ENCODE measurements at regions not wholly inside any gene's neighbourhood (a gene's known extent, or its start where the extent isn't known, plus 50 kb on each side); places are given as distances from the start of the nearest gene placed in this dataset.
"Not testable (repeated sequence)": the region's sequence is repeated elsewhere in the genome, so short reads cannot be mapped to it uniquely, and the experiment has no call there.

DNA sequence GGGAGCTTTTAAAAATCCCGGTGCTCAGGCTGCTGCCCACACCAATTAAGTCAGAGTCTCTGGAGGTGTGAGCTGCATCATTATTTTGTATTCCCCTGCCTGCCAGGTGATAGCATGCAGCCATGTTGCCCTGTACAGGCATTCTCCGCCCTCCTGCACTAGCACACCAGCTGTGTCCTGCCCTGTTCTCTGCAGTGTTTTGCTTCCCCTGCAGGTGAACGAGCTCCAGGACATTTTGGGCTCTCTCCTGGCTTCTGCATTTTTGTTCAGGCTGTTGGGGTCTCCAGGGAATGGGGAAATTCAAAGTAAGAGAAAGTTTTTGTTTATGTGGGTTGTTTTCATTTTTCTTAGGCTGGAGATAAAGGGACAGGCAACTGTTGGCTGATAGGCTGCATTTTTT is 271.0 kb upstream of the COBL start:
- no peak for DNase-seq
- in situ Hi-C loops (cut with HindIII; ENCODE audit: low pct_ligation_motif_present, low pct_unique_long_range_greater_than_20kb, low sequenced_read_pairs) = no loop called here

DNA sequence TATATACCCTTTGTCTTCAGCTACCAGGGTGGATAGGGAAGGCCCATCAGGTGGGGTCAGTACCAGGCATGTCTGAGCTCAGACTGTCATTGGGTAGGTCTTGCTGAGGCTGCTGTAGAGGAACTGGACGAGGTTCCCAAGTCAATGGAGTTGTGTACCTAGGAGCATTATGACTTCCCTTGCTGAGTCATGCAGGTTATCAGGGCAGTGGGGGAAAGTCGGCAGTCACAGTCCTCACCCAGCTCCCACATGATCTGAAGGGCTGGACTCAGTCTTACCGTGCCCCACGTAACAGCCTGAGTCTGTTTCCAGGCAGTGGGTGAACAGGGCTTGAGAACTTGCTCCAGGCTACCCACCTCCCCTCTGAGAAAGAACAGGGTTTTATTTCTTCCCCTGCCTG is 260.8 kb upstream of the COBL start:
- DNase-seq = no peak
- in situ Hi-C loops (cut with HindIII; ENCODE audit: low pct_ligation_motif_present, low pct_unique_long_range_greater_than_20kb, low sequenced_read_pairs) = no loop called here

DNA sequence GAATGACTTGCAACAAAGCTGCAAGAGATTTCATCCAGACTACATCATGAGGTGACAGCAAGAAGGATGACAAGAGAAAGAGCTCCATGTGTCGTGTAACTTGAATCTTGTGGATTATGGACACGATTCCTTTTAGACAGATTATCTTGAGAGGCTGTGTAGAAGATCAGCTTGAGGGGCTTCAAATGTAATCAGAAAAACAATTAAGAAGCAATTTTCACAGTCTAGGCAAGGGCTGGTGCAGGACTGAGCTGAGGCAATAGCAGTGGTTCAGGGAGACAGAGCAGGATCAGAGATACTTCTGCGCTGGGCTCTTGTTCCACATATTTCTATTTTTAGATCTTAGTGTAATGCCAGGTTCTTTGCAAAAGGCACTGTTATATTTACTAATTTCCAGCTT is 253.0 kb upstream of the COBL start:
- in situ Hi-C loops (cut with HindIII; ENCODE audit: low pct_ligation_motif_present, low pct_unique_long_range_greater_than_20kb, low sequenced_read_pairs) = no loop called here

DNA sequence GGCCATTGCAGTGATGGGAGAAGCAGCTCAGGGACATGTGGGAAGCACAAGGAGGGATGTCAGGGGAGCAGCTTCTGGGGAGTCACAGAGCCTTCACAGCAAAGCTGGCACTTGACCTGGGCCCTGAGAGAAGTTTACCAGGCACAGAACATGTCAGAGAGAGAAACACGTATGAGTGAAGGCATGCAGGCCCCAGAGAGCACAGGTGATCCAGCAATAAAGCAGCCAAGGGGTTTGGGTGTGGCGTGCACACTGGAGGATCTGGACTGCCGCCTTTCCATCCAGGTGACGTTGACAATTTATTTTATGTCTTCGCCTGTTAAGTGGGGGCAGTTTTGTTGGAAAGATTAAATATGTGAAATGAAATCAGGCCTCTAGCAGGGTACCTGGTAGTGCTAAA is 252.6 kb upstream of the COBL start:
- in situ Hi-C loops (cut with HindIII; ENCODE audit: low pct_ligation_motif_present, low pct_unique_long_range_greater_than_20kb, low sequenced_read_pairs) = no loop called here
- DNase-seq = no peak

More for the DNA sequence above, 253.0 kb upstream of the COBL start:
- no peak for DNase-seq

DNA sequence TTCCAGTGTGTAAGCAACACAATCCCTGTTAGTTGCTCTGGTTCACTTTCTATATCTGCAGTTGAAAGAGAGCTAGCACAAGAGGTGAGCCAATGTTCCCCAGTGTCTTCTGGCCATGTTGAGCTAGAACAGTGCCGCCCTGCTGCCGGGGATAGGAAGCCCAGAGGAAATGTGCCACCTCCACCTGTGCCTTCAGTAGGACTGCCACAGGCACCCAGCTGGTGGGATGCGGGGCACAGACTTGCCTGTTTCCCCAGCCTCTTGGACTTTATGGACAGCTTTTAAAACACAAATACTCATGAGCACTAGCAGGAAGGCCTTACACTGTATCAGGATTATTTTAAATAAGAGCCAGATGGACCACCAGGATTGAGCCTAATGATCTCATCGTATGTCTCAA is 234.5 kb upstream of the COBL start:
- no peak for DNase-seq
- in situ Hi-C loops (cut with HindIII; ENCODE audit: low pct_ligation_motif_present, low pct_unique_long_range_greater_than_20kb, low sequenced_read_pairs) = no loop called here

DNA sequence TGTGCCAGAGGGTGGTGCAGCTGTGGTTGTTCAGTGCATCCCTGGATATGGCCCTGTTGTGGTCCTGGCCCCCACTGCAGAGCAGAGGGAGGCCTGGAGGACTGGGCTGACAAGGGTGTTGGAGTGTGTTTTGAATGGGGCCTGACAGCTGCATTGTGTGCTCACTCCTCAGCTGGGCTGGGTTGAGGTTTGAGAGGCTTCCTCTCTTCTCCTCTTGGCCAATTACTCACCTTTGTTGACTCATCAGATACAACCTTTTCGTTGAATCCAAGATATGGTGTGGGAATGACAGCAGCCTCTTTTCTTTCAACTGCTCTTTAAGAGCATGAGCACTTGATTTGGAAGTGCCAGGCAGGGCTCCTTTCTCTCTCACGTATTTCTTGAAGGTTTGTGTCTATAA is 228.5 kb upstream of the COBL start:
- in situ Hi-C loops (cut with HindIII; ENCODE audit: low pct_ligation_motif_present, low pct_unique_long_range_greater_than_20kb, low sequenced_read_pairs) = no loop called here
- DNase-seq = no peak

DNA sequence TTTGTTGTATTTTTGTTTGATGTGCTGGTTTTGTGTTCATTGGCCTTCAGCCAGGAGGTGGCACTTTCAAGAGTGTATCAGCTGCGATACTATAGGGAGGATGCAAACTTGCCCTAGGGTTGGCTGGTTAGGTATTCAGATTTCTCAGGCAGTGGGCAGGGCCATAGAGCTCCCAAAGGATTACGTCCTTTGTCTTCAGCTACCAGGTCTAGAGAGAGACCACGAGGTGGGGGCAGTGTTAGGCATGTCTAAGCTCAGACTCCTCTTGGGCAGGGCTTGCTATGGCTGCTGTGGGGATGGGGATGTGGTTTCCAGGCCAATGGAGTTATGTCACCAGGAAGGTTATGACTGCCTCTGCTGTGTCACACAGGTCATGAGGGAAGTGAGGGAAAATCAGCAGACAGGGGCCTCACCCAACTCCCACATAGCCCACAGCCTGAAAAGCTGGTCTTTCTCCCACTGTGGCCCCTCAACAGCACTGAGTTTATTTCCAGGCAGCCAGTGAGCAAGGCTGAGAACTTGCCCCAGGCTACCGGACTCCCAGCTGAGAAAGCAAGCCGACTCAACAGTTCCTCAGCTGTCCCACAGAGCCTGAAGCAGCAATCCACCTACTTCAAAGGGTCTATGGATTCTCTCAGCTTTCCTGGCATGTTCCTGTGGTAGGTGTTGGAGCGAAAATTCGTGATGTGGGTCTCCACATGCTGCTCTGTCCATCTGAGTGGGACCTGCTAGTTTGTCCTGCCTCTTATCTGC is 227.4 kb upstream of the COBL start:
- in situ Hi-C loops (cut with HindIII; ENCODE audit: low pct_ligation_motif_present, low pct_unique_long_range_greater_than_20kb, low sequenced_read_pairs) = no loop called here
- no peak for DNase-seq

DNA sequence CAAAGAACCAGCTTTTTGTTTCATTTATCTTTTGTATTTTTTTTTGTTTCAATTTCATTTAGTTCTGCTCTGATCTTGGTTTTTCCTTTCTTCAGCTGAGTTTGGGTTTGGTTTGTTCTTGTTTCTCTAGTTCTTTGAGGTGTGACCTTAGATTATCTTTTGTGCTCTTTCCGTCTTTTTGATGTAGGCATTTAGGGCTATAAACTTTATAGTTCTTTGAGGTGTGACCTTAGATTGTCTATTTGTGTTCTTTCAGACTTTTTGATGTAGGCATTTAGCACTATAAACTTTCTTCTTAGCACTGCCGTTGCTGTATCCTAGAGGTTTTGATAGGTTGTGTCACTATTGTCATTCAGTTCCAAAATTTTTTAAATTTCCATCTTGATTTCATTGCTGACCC is 224.3 kb upstream of the COBL start:
- DNase-seq; in situ Hi-C loops (cut with HindIII; ENCODE audit: low pct_ligation_motif_present, low pct_unique_long_range_greater_than_20kb, low sequenced_read_pairs): not testable (repeated sequence)

DNA sequence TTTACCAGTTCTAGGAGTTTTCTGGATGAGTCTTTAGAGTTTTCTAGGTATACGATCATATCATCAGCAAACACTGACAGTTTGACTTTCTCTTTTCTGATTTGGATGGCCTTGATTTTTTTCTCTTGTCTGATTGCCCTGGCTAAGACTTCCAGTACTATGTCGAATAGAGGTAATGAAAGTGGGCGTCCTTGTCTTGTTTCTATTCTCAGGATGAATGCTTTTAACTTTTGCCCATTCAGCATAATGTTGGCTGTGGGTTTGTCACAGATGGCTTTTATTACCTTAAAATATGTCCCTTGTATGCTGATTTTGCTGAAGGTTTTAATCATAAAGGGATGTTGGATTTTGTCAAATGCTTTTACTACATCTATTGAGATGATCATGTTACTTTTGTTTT is 223.2 kb upstream of the COBL start:
- no peak for DNase-seq
- in situ Hi-C loops (cut with HindIII; ENCODE audit: low pct_ligation_motif_present, low pct_unique_long_range_greater_than_20kb, low sequenced_read_pairs) = no loop called here

DNA sequence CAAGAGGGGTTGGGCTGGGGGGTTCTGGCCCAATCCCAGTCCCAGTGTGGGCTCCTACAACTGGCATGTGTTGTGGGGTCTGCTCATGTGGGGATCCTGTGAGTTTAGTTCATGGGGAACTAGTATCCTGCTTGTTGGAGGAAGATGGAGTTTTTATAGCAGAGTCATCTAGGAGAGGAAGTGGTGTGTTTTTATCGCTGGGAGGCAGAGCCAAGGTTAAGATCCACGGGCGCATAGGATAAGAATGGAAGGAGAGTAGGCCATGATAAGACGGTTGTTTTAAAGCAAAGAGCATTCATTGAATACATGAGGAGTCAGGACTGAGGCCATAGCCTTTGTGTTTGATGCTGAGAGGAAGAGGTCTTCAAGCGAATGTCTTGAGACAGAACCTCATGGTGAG is 211.6 kb upstream of the COBL start:
- in situ Hi-C loops (cut with HindIII; ENCODE audit: low pct_ligation_motif_present, low pct_unique_long_range_greater_than_20kb, low sequenced_read_pairs) = no loop called here
- no peak for DNase-seq

DNA sequence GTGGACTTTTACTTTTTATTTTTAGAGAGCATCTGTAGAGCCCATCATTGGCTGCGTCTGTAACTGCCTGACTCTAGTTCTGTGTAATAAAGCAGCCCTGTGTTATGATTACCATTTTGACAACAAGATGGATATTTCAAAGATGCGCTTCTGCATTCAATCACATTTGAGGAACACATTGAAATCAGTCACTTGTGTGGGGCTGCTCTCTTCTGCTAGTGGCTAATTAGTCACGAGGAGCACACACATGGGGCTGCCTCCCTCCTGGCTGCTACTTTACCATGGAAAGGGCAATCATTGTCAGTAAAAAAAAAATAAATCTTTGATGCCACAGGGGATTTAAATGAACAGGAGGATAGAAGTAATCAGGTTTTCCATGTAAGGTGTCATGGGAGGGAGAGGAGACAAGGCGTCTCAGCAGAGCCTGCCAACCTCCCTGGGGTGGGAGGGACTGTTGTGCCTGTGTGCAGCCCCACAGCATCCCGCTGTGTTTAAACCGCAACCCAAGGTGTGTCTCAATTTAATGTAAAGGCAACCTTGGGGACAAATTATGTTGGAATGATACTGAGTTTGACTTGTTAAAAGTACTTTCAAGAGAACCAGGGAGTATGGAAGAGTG is 205.2 kb upstream of the COBL start:
- in situ Hi-C loops (cut with HindIII; ENCODE audit: low pct_ligation_motif_present, low pct_unique_long_range_greater_than_20kb, low sequenced_read_pairs) = no loop called here
- no peak for DNase-seq

DNA sequence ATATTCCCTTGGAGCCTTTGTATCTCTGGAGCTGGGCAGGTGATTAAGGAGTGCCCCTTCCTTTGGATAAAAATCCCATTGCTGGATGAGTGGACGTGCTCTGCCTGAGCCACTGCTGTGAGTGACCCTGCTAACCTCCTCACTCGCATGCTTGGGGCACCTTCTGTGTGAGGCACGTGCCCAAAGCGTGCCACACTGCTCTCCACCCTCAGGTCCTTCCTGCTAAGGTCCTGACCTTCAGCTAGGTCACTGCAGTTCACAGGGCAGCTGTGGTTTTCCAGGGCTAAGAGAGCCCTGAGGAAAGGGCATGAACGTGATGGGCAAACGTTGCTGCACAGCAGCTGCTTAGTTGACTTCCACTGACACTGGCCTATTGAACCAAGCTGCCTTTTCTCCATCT is 204.4 kb upstream of the COBL start:
- in situ Hi-C loops (cut with HindIII; ENCODE audit: low pct_ligation_motif_present, low pct_unique_long_range_greater_than_20kb, low sequenced_read_pairs) = no loop called here
- DNase-seq = no peak

DNA sequence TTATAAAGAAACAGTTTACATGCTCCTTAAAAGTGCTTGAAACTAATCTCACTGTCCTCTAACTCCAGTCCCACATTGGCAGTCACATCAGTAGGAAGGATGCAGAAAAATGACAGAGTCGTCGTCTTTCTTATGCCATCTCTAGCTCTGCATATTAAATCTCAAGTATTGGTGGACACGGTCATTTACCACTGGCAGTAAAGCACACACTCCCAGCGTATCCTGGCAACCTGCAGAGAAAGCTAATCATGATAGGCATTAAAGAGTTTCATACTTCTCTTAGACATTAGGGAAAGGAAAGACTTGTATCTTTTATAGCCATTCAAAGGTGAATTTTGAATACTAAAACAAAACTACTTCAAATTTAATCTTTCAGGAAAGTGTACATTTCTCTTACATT is 202.0 kb upstream of the COBL start:
- no peak for DNase-seq
- in situ Hi-C loops (cut with HindIII; ENCODE audit: low pct_ligation_motif_present, low pct_unique_long_range_greater_than_20kb, low sequenced_read_pairs) = no loop called here

DNA sequence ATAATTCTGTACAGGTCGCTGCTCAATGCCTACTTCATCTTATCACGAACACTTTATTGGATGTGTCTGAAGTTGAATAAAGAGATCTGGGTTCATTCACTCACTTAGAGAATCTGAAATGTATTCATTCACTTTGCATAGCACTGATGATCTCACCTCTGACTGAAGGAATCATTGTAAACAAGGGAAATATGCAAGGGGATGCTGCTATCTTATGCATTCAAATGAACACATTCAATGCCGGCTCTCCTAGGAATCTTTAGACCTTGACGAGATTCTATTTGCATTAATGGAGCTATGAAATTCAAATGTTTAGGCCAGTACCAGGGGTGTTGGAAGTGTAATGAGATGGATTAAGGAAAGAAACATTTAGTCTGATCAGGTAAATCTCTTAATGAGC is 200.6 kb upstream of the COBL start:
- in situ Hi-C loops (cut with HindIII; ENCODE audit: low pct_ligation_motif_present, low pct_unique_long_range_greater_than_20kb, low sequenced_read_pairs) = no loop called here
- no peak for DNase-seq

DNA sequence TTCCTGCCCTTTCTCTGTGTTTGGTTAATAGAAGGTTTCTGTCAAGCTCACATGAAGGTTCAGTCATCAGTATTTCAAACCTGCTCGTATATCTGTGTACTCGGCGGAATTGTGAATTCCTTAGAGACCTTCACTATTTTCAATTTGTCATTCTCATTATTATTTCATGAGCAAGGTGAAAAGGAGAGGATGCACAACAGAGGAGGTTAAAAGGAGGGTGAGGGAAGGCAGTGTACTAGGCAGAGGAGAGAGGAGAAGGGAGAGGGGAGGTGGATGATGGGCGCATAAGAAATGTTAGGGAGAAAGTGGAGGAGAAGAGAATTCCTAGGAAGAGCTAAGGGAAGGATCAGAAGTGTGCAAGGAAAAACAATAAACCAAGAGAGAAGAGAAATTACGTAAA is 185.0 kb upstream of the COBL start:
- in situ Hi-C loops (cut with HindIII; ENCODE audit: low pct_ligation_motif_present, low pct_unique_long_range_greater_than_20kb, low sequenced_read_pairs) = no loop called here

DNA sequence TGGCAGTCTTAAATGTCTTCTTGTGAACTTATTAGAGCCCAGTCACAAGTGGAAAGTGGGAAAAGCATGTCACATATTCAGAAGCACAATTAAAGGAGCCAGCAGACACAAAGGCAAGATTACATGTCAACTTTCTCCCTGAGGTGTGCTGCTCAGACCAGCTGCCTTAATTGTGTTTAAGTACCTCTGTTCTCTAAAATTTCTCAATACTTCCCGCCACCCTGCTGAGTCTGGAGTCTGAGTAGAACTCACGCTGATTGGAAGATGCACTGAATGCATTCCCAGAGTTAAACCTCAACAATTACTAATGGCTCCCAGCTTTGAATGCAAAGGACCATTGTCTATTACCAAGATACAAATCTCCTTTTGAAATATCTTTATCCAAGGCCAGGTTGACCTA is 166.4 kb upstream of the COBL start:
- in situ Hi-C loops (cut with HindIII; ENCODE audit: low pct_ligation_motif_present, low pct_unique_long_range_greater_than_20kb, low sequenced_read_pairs) = no loop called here
- DNase-seq = no peak

More for the DNA sequence above, 185.0 kb upstream of the COBL start:
- DNase-seq = no peak

DNA sequence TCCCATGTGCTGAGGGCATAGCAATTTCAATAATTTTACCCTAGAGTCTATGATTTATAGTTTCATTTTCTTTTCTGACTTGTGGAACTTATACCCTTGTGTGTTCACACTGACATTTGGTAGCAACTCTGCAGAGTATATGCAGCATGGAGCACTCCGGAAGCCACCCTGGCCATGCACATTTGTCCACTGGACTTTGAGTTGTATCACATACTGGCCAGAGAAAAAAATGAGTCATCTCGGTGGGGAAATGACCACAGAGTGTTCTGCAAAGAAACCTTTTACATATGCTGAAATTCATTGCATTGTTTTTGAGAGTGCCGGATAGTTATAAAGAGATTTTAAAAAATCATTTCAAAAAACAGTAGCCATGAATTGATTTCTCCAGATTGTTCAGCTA is 164.8 kb upstream of the COBL start:
- no peak for DNase-seq
- in situ Hi-C loops (cut with HindIII; ENCODE audit: low pct_ligation_motif_present, low pct_unique_long_range_greater_than_20kb, low sequenced_read_pairs) = no loop called here

DNA sequence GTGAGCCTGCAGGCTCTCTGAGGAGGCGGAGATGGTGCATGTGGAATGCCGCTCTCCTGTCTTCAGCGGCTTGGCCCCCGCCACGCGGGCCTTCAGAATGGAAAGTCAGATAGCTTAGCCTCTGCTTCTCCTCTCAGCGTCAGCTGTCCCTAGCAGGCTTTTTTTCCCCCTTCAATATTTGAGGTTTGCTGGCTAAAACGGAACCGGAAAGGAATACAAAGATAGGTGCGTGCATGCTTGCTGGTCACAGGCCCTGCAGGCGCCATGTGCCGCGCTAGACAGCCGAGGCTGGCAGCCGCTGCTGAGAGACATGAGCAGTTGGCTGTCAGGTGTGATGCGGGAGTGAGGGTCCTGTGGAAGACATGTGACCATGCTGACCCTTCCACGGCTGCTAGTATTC is 161.2 kb upstream of the COBL start:
- DNase-seq = no peak
- in situ Hi-C loops (cut with HindIII; ENCODE audit: low pct_ligation_motif_present, low pct_unique_long_range_greater_than_20kb, low sequenced_read_pairs) = no loop called here

DNA sequence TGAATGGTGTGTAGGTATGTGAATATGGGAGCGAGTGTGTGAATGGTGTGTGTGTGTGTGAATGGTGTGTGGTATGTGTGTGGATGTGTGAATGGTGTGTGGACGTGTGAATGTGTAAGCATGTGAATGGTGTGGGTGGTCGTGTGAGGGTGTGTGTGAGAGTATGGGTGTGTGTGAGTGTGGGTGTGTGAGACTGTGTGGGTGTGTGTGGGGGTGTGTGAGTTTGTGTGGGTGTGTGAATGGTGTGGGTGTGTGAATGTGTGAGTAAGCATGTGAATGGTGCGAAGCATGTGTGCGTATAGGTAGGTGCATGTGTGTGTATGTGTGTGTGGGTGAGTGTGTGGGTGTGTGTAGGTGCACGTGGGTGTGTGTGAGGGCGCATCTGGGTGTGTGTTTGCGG is 160.7 kb upstream of the COBL start:
- in situ Hi-C loops (cut with HindIII; ENCODE audit: low pct_ligation_motif_present, low pct_unique_long_range_greater_than_20kb, low sequenced_read_pairs) = no loop called here
- no peak for DNase-seq

DNA sequence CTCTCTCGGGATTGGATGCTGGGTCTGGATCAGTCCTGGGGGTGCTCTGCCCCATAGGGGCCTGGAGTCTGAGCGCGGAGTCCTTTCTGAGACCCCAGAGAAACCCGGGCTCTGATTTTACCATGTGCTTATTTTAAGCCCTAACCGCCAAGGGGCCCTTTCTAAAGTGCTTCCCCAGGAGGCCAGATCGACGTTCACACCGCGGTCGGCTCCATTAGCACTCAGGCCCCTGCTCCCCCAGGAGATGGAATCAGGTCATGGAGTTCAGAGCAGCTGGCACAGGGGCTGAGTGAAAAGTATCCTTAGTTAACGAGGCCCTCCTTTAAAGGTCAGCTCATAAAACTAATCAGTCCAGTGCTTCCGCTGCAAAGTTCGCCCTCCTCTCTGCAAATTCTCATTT is 159.4 kb upstream of the COBL start:
- DNase-seq = no peak
- in situ Hi-C loops (cut with HindIII; ENCODE audit: low pct_ligation_motif_present, low pct_unique_long_range_greater_than_20kb, low sequenced_read_pairs) = no loop called here

Measured in ACHN (cell line).